NCI-H2196 (cell line): ENCODE measurements at regions not wholly inside any gene's neighbourhood (a gene's known extent, or its start where the extent isn't known, plus 50 kb on each side); places are given as distances from the start of the nearest gene placed in this dataset.

Experiments used
- DNase-seq: peaks from one replicate; lab custom pipeline; 2025; ENCODE audit not compliant: unreplicated experiment; lab: John Stamatoyannopoulos, UW

GRCh38 chr2:200725596-200725995 lies 86.1 kb upstream of the BZW1 start:
- no peak for DNase-seq

GRCh38 chr2:200728630-200729029 lies 83.1 kb upstream of the BZW1 start:
- no peak for DNase-seq

- no peak for DNase-seq
Measured at GRCh38 chr2:200730302-200730701, 81.4 kb upstream of the BZW1 start.

GRCh38 chr2:200730960-200731359 lies 80.8 kb upstream of the BZW1 start:
- no peak for DNase-seq

DNA sequence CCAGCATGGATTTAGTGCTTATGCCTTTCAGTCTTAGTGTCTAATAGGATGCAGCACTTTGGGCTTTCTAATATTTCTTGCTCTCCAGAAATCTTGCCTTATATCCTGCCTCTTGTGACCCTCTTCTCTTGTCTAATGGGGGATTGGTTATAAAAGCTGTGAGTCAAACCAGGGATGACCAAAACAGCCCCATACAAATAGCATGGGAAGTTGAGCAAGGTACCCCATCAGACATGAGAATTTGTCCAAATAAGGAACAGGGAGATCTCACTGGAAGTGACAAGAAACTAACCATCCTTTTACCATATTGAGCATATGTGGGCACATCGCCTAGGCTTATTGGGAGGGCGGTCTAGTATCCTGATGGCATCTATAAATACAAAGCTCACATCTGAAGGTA lies 78.8 kb upstream of the BZW1 start:
- DNase-seq: no peak

GRCh38 chr2:200733713-200734198 lies 78.0 kb upstream of the BZW1 start:
- no peak for DNase-seq

DNA sequence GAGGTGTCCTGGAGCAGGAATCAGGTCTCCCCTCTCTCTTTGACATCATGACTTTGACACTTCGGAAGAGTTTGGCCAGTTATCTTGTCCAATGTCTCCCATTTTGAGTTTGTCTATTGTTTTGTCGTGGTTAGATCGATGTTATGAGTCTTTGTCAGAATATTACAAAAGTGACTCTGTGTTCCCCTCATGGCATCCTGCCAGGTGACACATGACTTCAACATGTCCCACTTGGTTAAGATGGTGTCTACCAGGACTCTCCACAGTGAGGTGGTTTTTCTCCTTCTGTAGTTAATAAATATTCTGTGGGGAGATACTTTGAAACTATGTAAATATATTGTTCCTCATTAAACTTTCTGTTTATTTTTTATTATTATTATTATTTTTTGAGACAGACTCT lies 76.6 kb upstream of the BZW1 start:
- no peak for DNase-seq

GRCh38 chr2:200736646-200737274 lies 75.0 kb upstream of the BZW1 start:
- DNase-seq: no peak

- DNase-seq: no peak
Measured at GRCh38 chr2:200737585-200737984, 74.1 kb upstream of the BZW1 start.

GRCh38 chr2:200738590-200738989 lies 73.1 kb upstream of the BZW1 start:
- no peak for DNase-seq

DNA sequence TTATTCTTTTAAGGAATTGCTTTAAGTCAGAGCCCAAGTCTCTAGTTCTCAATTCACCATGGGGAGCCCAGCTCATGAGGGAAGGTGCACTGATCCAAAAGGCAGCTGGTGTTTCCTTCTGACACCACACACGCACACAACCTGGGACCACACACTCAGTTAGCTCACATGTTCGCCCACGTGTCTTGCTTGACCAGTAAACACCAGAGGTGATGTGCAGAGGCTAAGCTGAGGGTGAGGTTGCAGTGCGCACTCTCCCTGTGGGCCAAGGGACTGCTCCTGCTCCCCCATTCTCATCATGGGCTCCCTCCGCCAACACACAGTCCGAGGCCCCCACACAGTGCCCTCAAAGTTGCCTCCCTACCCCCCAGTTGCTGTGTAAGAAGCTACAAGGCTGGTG lies 70.8 kb upstream of the BZW1 start:
- no peak for DNase-seq

- DNase-seq: no peak
Measured at GRCh38 chr2:200741468-200742202, 70.1 kb upstream of the BZW1 start.

DNA sequence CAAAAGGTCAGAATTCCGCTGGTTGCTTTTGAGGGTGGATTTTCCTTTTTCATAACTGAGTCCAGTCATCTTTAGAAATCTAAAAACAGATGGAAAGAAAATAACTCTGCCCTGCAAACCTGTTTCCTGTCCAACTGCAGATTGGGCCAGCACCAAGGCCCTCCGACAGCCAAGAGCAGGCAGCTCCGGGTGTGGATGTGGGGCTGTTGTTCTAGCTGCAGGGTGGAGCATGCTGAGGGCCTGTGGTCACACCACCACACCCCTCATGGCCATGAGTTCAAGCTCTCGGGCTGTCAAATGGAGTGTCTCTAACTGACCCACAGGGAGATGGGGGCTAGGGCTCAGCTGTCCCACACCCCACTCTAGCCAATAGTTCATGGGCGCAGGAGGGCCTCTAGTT lies 69.3 kb upstream of the BZW1 start:
- DNase-seq: no peak

DNA sequence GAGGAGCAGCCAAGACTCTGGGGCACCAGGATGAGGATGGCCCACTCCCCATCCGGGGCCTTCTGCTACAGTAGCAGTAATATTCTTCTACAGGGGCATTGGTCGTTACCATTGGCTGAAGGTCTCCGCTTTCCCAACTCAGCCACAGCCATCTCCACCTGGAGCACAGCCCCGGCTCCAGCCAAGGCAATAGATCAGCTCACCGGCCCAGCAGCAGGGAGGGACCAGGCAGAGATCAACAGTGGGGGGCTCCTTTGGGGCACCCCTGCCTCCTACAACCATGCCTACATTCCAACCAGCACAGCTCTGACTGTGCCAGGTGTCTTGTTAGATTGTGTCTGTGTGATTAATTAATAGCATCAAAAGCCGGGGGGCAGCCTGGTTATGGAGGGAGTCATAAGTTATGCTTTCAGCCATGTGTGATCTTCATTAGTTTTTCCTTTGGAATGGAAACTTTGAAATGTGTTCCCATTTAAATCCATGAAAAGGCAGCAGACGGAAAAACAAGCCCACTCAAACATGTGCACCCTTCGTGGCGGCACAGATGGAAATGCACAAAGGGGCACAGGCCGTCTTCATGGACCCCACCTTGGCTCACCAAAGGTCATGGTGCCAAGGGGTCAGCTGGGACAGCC lies 68.6 kb upstream of the BZW1 start:
- no peak for DNase-seq

- no peak for DNase-seq
Measured at GRCh38 chr2:200744201-200744602, 67.5 kb upstream of the BZW1 start.

- no peak for DNase-seq
Measured at GRCh38 chr2:200746301-200746700, 65.4 kb upstream of the BZW1 start.

DNA sequence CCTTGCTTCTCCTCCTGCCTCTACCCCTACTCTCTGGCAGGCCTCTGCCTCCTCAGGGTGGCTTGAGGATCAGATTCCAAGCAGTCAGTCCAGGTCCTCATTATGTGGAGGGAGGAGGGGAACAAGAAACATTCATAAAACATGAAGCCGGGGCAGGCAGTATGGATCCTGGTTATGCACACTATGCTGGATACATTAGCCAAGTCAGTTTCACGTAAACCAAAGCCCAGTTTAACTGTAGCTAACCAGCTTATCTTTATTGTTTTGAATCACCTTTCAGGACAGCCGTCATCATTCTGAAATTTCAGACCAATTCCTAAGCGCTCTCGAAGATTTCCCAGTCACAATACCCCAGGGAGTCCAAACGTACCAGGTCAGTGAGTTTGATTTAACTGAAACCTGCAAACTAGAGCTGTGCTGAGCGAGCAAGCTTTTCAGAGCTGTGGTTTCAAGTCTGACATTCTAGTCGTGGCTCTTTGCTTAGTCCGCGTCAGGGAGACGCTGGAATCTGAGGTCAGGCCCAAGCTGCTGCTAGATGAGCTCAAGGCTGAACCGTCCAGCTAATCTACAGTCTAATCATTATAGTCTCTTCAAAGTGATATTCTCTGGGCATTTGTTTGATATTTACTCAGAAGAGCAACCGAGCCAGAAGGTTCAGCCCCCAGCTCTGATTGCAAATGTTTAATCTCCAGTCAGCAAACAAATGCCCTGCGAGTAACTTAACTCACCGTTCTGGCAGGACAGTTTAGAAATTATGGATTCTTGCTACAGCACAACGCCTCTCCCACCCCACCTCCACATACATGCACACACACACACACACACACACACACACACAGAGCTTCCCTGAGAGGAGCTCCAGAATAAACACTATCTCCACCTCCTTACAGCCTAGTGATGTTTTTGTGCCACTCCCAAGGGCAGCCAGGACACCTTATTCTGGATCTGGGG lies 63.8 kb upstream of the BZW1 start:
- DNase-seq: peak; percentile 19

DNA sequence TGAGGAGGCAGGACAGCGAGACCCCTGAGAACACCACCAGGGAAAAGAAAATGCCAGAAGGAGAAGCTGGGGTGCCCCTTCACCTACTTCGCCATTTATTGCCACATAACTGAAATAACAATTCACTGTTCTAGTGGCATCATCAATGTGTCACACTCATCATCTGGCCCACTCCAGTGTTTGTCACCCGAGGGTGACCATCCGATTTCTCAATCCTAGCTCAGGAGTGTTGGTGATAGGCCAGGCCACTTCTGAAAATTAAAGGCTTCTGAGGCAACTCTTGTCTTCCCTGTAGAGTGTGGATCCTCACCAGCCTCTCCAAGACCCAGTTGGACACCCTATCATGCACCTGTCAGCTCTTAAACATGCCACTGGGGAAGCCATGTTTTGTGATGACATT lies 62.9 kb upstream of the BZW1 start:
- no peak for DNase-seq

GRCh38 chr2:200749631-200750322 lies 61.9 kb upstream of the BZW1 start:
- no peak for DNase-seq

DNA sequence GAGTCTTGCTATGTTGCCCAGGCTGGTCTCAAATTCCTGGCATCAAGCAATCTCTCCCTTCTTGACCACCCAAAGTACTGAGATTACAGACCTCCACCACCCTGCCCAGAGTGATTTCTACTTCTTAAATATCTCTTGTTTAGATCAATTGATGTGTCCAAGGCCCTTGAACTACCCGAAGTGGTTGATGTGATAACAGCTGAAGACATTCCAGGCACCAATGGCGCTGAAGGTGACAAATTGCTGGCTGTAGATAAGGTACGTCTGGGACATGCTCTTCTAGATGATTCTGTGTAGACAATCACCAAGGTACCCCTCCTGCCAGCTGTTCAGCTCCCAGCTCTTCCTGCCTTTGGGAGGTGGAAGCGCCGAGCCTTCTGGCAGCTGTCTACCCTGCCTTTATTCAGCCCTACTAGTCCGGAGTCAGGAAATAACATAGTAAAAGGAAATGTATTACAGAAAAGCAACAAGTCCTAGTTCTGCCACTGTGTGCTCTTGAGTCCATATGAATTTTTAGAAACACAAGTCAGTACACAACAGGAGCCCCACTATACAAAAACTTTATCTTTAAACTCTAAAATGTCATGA lies 61.3 kb upstream of the BZW1 start:
- DNase-seq: no peak
